HCT116 (cell line): ENCODE measurements at regions not wholly inside any gene's neighbourhood (a gene's known extent, or its start where the extent isn't known, plus 50 kb on each side); places are given as distances from the start of the nearest gene placed in this dataset.

Source experiments
- CTCF ChIP-seq, 3 experiments: fragments of 200-600 bp in 1 of 3; sonication (generic) in 1 of 3; IDR thresholded peaks in 2 of 3; conservative IDR thresholded peaks in 1 of 3; 2 replicates each; pipeline ENCODE4 v1.5.1; 2012 to 2017; ENCODE audit warnings: low read depth in 2 of 3, low read length in 2 of 3, antibody characterized with exemption in 1 of 3, borderline replicate concordance in 1 of 3, control low read depth in 1 of 3, mild to moderate bottlenecking in 1 of 3, mixed read lengths in 1 of 3, mixed run types in 1 of 3, moderate library complexity in 1 of 3; ENCODE audit not compliant: insufficient read depth in 1 of 3
- ELF1 ChIP-seq: IDR thresholded peaks from 2 replicates; pipeline ENCODE4 v1.6.1; 2012; ENCODE audit warnings: low read depth, borderline replicate concordance
- EZH2 ChIP-seq: fragments of 200-600 bp; sonication (generic); IDR thresholded peaks from 2 replicates; pipeline ENCODE4 v1.6.1; 2017; ENCODE audit warnings: antibody characterized with exemption, mixed run types
- EZH2phosphoT487 ChIP-seq: fragments of 200-600 bp; IDR thresholded peaks from 2 replicates; pipeline ENCODE4 v1.6.1; 2018; ENCODE audit warnings: antibody characterized with exemption, borderline replicate concordance
- FOSL1 ChIP-seq: IDR thresholded peaks from 2 replicates; pipeline ENCODE4 v1.6.1; 2012; ENCODE audit warnings: low read depth
- POLR2A ChIP-seq: IDR thresholded peaks from 2 replicates; pipeline ENCODE4 v1.7.0; 2011; ENCODE audit warnings: borderline replicate concordance; ENCODE audit not compliant: insufficient read depth, insufficient read length; ENCODE audit errors: extremely low read depth
- POLR2AphosphoS5 ChIP-seq: IDR thresholded peaks from 2 replicates; pipeline ENCODE4 v1.6.1; 2011; ENCODE audit warnings: mild to moderate bottlenecking, low read depth, low read length, moderate library complexity
- RAD21 ChIP-seq: IDR thresholded peaks from 2 replicates; pipeline ENCODE4 v1.6.1; 2012; ENCODE audit warnings: low read depth, mild to moderate bottlenecking
- REST ChIP-seq: IDR thresholded peaks from 2 replicates; pipeline ENCODE4 v1.6.1; 2012; ENCODE audit warnings: low read depth
- SIN3A ChIP-seq: IDR thresholded peaks from 2 replicates; pipeline ENCODE4 v1.6.1; 2012; ENCODE audit warnings: low read depth
- TCF7L2 ChIP-seq: IDR thresholded peaks from 2 replicates; pipeline ENCODE4 v1.7.0; 2011; ENCODE audit warnings: borderline replicate concordance, inconsistent platforms; ENCODE audit not compliant: insufficient read depth, insufficient read length; ENCODE audit errors: extremely low read depth
- YY1 ChIP-seq: IDR thresholded peaks from 2 replicates; pipeline ENCODE4 v1.6.1; 2011; ENCODE audit warnings: low read length, low read depth, moderate library complexity, mild to moderate bottlenecking; ENCODE audit not compliant: insufficient replicate concordance; ENCODE audit errors: extremely low read depth
- ZFX ChIP-seq: fragments of 450-650 bp; IDR thresholded peaks from 2 replicates; pipeline ENCODE4 v1.6.1; 2017
- ZNF274 ChIP-seq: fragments of 200-500 bp; sonication (Bioruptor generic); IDR thresholded peaks from 2 replicates; pipeline ENCODE4 v1.6.1; 2014; ENCODE audit warnings: mild to moderate bottlenecking, low read depth, low read length, inconsistent platforms

- TF ChIP-seq CTCF (IDR thresholded peaks at IDR 0.05 in 2 of 3, conservative IDR thresholded peaks at IDR 0.05 in 1 of 3; ENCODE audit: borderline replicate concordance in 1 of 3, insufficient read depth in 1 of 3, low read depth in 2 of 3, low read length in 2 of 3) (no peak), ELF1 (no peak), POLR2A (no peak), POLR2AphosphoS5 (no peak), FOSL1 (no peak), RAD21 (no peak), EZH2 (no peak), EZH2phosphoT487 (no peak), REST (no peak), TCF7L2 (no peak), ZNF274 (no peak), YY1 (no peak), ZFX (no peak), SIN3A (no peak)
Measured at GRCh38 chr9:21750021-21750735, 52.3 kb upstream of the MTAP start.
